Peyer's patch (tissue), 4 donors: ENCODE measurements at regions not wholly inside any gene's neighbourhood (a gene's known extent, or its start where the extent isn't known, plus 50 kb on each side); places are given as distances from the start of the nearest gene placed in this dataset.

Source experiments
- POLR2A ChIP-seq, 2 donors: fragments of 450-650 bp; IDR thresholded peaks; one replicate each; pipeline ENCODE4 v1.5.1; 2017; ENCODE audit warnings: antibody characterized with exemption in 2 of 2, mild to moderate bottlenecking in 2 of 2, moderate library complexity in 2 of 2
- TF ChIP-seq, protein P1 (sequence below), 6 experiments: fragments of 450-650 bp in 4 of 6; fragments of 200-600 bp in 2 of 6; sonication (generic) in 1 of 6; IDR thresholded peaks; one replicate each; pipeline ENCODE4 v1.5.1; 2017 to 2019; ENCODE audit warnings: antibody characterized with exemption in 6 of 6, mild to moderate bottlenecking in 3 of 6, moderate library complexity in 1 of 6

DNA sequence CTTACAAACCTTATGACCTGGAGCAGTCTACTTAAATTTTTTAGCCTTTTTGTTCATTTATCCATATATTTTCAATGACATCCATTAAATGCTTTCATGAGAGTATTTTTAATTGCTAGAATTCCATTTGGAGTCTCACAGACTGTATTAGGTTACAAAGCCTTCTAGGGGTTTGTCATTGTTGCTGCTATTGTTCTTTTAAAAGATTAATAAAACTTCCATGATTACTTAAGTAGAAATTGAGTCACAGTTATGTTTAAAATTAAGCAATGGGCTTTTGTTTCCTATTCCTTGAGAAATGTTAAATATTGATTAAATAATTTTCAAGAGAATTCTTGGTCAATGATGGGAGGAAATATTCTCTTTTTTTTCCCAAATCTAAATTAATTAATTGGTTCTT, 1408.4 kb upstream of the RAG2 start:
- TF ChIP-seq, protein P1, sequence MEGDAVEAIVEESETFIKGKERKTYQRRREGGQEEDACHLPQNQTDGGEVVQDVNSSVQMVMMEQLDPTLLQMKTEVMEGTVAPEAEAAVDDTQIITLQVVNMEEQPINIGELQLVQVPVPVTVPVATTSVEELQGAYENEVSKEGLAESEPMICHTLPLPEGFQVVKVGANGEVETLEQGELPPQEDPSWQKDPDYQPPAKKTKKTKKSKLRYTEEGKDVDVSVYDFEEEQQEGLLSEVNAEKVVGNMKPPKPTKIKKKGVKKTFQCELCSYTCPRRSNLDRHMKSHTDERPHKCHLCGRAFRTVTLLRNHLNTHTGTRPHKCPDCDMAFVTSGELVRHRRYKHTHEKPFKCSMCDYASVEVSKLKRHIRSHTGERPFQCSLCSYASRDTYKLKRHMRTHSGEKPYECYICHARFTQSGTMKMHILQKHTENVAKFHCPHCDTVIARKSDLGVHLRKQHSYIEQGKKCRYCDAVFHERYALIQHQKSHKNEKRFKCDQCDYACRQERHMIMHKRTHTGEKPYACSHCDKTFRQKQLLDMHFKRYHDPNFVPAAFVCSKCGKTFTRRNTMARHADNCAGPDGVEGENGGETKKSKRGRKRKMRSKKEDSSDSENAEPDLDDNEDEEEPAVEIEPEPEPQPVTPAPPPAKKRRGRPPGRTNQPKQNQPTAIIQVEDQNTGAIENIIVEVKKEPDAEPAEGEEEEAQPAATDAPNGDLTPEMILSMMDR (IDR thresholded peaks at IDR 0.05) = no peak
- no peak for TF ChIP-seq POLR2A (IDR thresholded peaks at IDR 0.05)
